Neural crest cell (in vitro differentiated cells): ENCODE measurements at regions not wholly inside any gene's neighbourhood (a gene's known extent, or its start where the extent isn't known, plus 50 kb on each side); places are given as distances from the start of the nearest gene placed in this dataset.

ENCODE experiments used
- DNase-seq: peaks from one replicate; pipeline ENCODE4 v3.0.0; 2021; ENCODE audit warnings: low read depth, mixed read lengths, low spot score
- H3K27ac Mint-ChIP-seq: one replicate; pipeline ENCODE4 v1.8.0; 2021; ENCODE audit warnings: mild to moderate bottlenecking, mixed read lengths; ENCODE audit not compliant: unreplicated experiment
- H3K27me3 Mint-ChIP-seq: 2 replicates; pipeline ENCODE4 v1.8.0; 2021; ENCODE audit warnings: low read depth, mild to moderate bottlenecking, mixed read lengths
- H3K36me3 Mint-ChIP-seq: 2 replicates; pipeline ENCODE4 v1.8.0; 2021; ENCODE audit warnings: low read depth, mild to moderate bottlenecking, mixed read lengths
- H3K4me1 Mint-ChIP-seq: 2 replicates; pipeline ENCODE4 v1.8.0; 2021; ENCODE audit warnings: mixed read lengths
- H3K4me3 Mint-ChIP-seq: one replicate; pipeline ENCODE4 v1.8.0; 2021; ENCODE audit warnings: mild to moderate bottlenecking, mixed read lengths
- H3K9me3 Mint-ChIP-seq: 2 replicates; pipeline ENCODE4 v1.8.0; 2021; ENCODE audit warnings: mixed read lengths
- TF ChIP-seq, protein P1 (sequence below): fragments of 200-600 bp; sonication (generic); conservative IDR thresholded peaks from 2 replicates; pipeline ENCODE4 v1.5.0; 2021; ENCODE audit warnings: antibody characterized with exemption, mild to moderate bottlenecking

GRCh38 chr9:11011696-11012095, 398.9 kb upstream of the PTPRD start:
- H3K27me3 Mint-ChIP-seq = no peaks in the 10 kb centered on the region
- H3K36me3 Mint-ChIP-seq = no peaks in the 10 kb centered on the region
- TF ChIP-seq, protein P1, sequence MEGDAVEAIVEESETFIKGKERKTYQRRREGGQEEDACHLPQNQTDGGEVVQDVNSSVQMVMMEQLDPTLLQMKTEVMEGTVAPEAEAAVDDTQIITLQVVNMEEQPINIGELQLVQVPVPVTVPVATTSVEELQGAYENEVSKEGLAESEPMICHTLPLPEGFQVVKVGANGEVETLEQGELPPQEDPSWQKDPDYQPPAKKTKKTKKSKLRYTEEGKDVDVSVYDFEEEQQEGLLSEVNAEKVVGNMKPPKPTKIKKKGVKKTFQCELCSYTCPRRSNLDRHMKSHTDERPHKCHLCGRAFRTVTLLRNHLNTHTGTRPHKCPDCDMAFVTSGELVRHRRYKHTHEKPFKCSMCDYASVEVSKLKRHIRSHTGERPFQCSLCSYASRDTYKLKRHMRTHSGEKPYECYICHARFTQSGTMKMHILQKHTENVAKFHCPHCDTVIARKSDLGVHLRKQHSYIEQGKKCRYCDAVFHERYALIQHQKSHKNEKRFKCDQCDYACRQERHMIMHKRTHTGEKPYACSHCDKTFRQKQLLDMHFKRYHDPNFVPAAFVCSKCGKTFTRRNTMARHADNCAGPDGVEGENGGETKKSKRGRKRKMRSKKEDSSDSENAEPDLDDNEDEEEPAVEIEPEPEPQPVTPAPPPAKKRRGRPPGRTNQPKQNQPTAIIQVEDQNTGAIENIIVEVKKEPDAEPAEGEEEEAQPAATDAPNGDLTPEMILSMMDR = no peak
- H3K27ac Mint-ChIP-seq = no peak overlapping the region
- H3K9me3 Mint-ChIP-seq = peaks cover 6% of the 10 kb centered on the region
- H3K4me3 Mint-ChIP-seq = no peak overlapping the region
- no peak for DNase-seq
- H3K4me1 Mint-ChIP-seq = no peaks in the 10 kb centered on the region

- no peaks in the 10 kb centered on the region for H3K4me1 Mint-ChIP-seq
- DNase-seq = no peak
- no peaks in the 10 kb centered on the region for H3K27me3 Mint-ChIP-seq
- no peak overlapping the region for H3K4me3 Mint-ChIP-seq
- H3K27ac Mint-ChIP-seq = peak overlapping the region; percentile 19
- H3K9me3 Mint-ChIP-seq = no peaks in the 10 kb centered on the region
- TF ChIP-seq, protein P1 = no peak
- no peaks in the 10 kb centered on the region for H3K36me3 Mint-ChIP-seq
Observed at GRCh38 chr9:11016081-11016480, 403.3 kb upstream of the PTPRD start.

GRCh38 chr9:11023201-11023600, 410.4 kb upstream of the PTPRD start:
- Mint-ChIP-seq H3K27me3 (no peaks in the 10 kb centered on the region), H3K36me3 (no peaks in the 10 kb centered on the region), H3K9me3 (no peaks in the 10 kb centered on the region), H3K4me3 (no peak overlapping the region), H3K4me1 (no peaks in the 10 kb centered on the region), H3K27ac (no peak overlapping the region)
- TF ChIP-seq, protein P1 = no peak
- no peak for DNase-seq

GRCh38 chr9:11025775-11026174, 413.0 kb upstream of the PTPRD start:
- Mint-ChIP-seq H3K27ac (no peak overlapping the region), H3K4me1 (no peaks in the 10 kb centered on the region), H3K4me3 (no peak overlapping the region), H3K27me3 (no peaks in the 10 kb centered on the region), H3K9me3 (peaks cover 2% of the 10 kb centered on the region), H3K36me3 (no peaks in the 10 kb centered on the region)
- TF ChIP-seq, protein P1 = no peak
- no peak for DNase-seq

GRCh38 chr9:11038366-11038765, 425.6 kb upstream of the PTPRD start:
- H3K36me3 Mint-ChIP-seq = no peaks in the 10 kb centered on the region
- TF ChIP-seq, protein P1 = no peak
- no peaks in the 10 kb centered on the region for H3K27me3 Mint-ChIP-seq
- no peak for DNase-seq
- H3K4me1 Mint-ChIP-seq = no peaks in the 10 kb centered on the region
- no peak overlapping the region for H3K27ac Mint-ChIP-seq
- H3K9me3 Mint-ChIP-seq = peaks cover 4% of the 10 kb centered on the region
- no peak overlapping the region for H3K4me3 Mint-ChIP-seq

DNA sequence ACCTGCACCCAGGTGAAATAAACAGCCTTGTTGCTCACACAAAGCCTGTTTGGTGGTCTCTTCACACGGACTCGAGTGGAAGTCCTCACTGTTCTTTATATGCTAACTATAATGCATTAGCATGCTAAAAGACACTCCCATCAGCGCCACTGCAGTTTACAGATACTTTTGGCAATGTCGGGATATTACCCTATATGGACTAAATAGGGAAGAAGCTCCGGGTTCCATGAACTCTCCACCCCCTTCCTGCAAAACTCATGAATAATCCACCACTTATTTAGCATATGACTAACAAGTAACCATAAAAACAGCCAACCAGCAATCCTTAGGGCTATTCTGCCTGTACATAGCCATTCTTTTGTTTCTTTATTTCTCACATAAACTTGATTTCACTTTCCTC, 426.2 kb upstream of the PTPRD start:
- Mint-ChIP-seq H3K9me3 (peaks cover 4% of the 10 kb centered on the region), H3K4me3 (no peak overlapping the region), H3K27me3 (no peaks in the 10 kb centered on the region), H3K36me3 (no peaks in the 10 kb centered on the region), H3K27ac (no peak overlapping the region), H3K4me1 (no peaks in the 10 kb centered on the region)
- TF ChIP-seq, protein P1 = no peak
- DNase-seq = no peak
